CD4-positive, alpha-beta T cell (primary cell): ENCODE measurements at regions not wholly inside any gene's neighbourhood (a gene's known extent, or its start where the extent isn't known, plus 50 kb on each side); places are given as distances from the start of the nearest gene placed in this dataset.

Experiments used
- ATAC-seq: fragments of 200-7000 bp; cut with Tn5 transposase; one replicate; pipeline ENCODE4 v1.10.0; 2022; ENCODE audit warnings: mild to moderate bottlenecking; ENCODE audit not compliant: poor library complexity
- CTCF ChIA-PET: fragments of 350-600 bp; sonication (Branson Sonifier 250); formaldehyde crosslinking; loops from one replicate; lab custom pipeline; 2021; ENCODE audit warnings: antibody characterized with exemption, inconsistent platforms; lab: Charles Lee
- POLR2A ChIA-PET: fragments of 350-600 bp; sonication (Branson Sonifier 250); formaldehyde crosslinking; loops from one replicate; lab custom pipeline; 2021; ENCODE audit warnings: antibody characterized with exemption, inconsistent platforms; lab: Charles Lee
- DNase-seq, 14 experiments: peaks; one replicate each; pipeline ENCODE4 v3.0.0-alpha.2; 2013 to 2020; ENCODE audit warnings: mixed read lengths in 2 of 14
- H3K27ac ChIP-seq, 2 donors: one replicate each; pipeline versions ENCODE4 v1.5.1 to v1.7.0; 2013; ENCODE audit warnings: low read length in 2 of 2, low read depth in 1 of 2, mild to moderate bottlenecking in 1 of 2
- H3K27me3 ChIP-seq, 2 experiments: 1 replicate in 1 of 2; 2 replicates in 1 of 2; pipeline versions ENCODE4 v1.6.1 to v1.7.0; 2013; ENCODE audit warnings: low read length in 2 of 2, control low read depth in 1 of 2, mild to moderate bottlenecking in 1 of 2, moderate library complexity in 1 of 2; ENCODE audit not compliant: insufficient read depth in 2 of 2, control insufficient read depth in 1 of 2
- H3K36me3 ChIP-seq: one replicate; pipeline ENCODE4 v1.6.1; 2013; ENCODE audit warnings: low read length, control low read depth; ENCODE audit not compliant: insufficient read depth
- H3K4me1 ChIP-seq: one replicate; pipeline ENCODE4 v1.6.1; 2013; ENCODE audit warnings: low read length, control low read depth; ENCODE audit not compliant: insufficient read depth
- H3K4me3 ChIP-seq: one replicate; pipeline ENCODE4 v1.5.1; 2013; ENCODE audit warnings: mild to moderate bottlenecking, low read length, moderate library complexity
- H3K9me3 ChIP-seq, 2 experiments: 1 replicate in 1 of 2; 2 replicates in 1 of 2; pipeline versions ENCODE4 v1.6.1 to v1.7.0; 2013; ENCODE audit warnings: low read length in 2 of 2, mild to moderate bottlenecking in 2 of 2, control low read depth in 1 of 2, moderate library complexity in 1 of 2; ENCODE audit not compliant: control insufficient read depth in 1 of 2, insufficient read depth in 1 of 2
- H3K27ac Mint-ChIP-seq: one replicate; pipeline ENCODE4 v1.8.0; 2020; ENCODE audit warnings: mixed read lengths
- H3K27me3 Mint-ChIP-seq: one replicate; pipeline ENCODE4 v1.8.0; 2021; ENCODE audit warnings: mixed read lengths
- H3K36me3 Mint-ChIP-seq: one replicate; pipeline ENCODE4 v1.8.0; 2021; ENCODE audit warnings: low read depth, mixed read lengths
- H3K4me1 Mint-ChIP-seq: one replicate; pipeline ENCODE4 v1.8.0; 2021; ENCODE audit warnings: low read depth, mixed read lengths
- H3K4me3 Mint-ChIP-seq: one replicate; pipeline ENCODE4 v1.8.0; 2020; ENCODE audit warnings: mild to moderate bottlenecking, mixed read lengths
- H3K9me3 Mint-ChIP-seq: one replicate; pipeline ENCODE4 v1.8.0; 2020; ENCODE audit warnings: mixed read lengths
- intact Hi-C, 2 experiments: fragments of 100-400 bp; cut with DNase I in 1 of 2; cut with micrococcal nuclease in 1 of 2; formaldehyde crosslinking; loops; one replicate each; pipeline versions ENCODE4 v1.15.1 to v1.9.0; 2023 to 2025; cut with DNase I, micrococcal nuclease
- TF ChIP-seq, protein P1 (sequence below): fragments of 200-600 bp; IDR thresholded peaks from one replicate; pipeline ENCODE4 v1.8.0; 2022; ENCODE audit warnings: antibody characterized with exemption, mild to moderate bottlenecking

DNA sequence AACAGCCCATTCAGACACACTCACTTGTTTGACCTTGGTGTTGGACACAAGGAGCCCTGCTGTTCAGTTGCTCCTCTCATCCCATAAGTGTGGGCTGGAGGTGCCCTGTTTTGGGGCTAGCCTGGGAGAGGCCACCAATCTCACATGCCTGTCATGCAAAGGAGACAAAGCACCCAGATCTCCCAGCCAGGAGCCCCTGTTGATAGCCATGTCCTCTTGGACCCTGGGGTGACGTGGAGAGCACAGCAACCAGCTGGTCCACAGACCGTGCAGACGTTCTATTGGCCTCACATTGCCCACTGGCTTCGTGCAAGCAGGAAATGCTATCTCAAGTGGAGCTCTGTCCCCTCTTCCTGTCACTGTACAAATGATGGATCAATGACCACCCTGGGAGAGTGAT is 240.8 kb downstream of the RPS24 start:
- DNase-seq (no peak), ATAC-seq (no peak)
- no peaks in the 10 kb centered on the region for H3K36me3 Mint-ChIP-seq
- no peak overlapping the region for H3K27ac Mint-ChIP-seq
- peaks cover 5 to 12% of the 10 kb centered on the region in 2 experiments for H3K27me3 ChIP-seq
- intact Hi-C loops = no loop called here
- POLR2A ChIA-PET = no interaction called here
- H3K9me3 Mint-ChIP-seq = no peaks in the 10 kb centered on the region
- TF ChIP-seq, protein P1, sequence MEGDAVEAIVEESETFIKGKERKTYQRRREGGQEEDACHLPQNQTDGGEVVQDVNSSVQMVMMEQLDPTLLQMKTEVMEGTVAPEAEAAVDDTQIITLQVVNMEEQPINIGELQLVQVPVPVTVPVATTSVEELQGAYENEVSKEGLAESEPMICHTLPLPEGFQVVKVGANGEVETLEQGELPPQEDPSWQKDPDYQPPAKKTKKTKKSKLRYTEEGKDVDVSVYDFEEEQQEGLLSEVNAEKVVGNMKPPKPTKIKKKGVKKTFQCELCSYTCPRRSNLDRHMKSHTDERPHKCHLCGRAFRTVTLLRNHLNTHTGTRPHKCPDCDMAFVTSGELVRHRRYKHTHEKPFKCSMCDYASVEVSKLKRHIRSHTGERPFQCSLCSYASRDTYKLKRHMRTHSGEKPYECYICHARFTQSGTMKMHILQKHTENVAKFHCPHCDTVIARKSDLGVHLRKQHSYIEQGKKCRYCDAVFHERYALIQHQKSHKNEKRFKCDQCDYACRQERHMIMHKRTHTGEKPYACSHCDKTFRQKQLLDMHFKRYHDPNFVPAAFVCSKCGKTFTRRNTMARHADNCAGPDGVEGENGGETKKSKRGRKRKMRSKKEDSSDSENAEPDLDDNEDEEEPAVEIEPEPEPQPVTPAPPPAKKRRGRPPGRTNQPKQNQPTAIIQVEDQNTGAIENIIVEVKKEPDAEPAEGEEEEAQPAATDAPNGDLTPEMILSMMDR = no peak
- H3K27me3 Mint-ChIP-seq = peaks cover 5% of the 10 kb centered on the region
- no peaks in the 10 kb centered on the region for H3K4me1 Mint-ChIP-seq
- H3K4me3 Mint-ChIP-seq = no peak overlapping the region
- no peak overlapping the region for H3K27ac ChIP-seq
- H3K4me1 ChIP-seq = no peaks in the 10 kb centered on the region
- H3K36me3 ChIP-seq = no peaks in the 10 kb centered on the region
- CTCF ChIA-PET = no interaction called here
- H3K9me3 ChIP-seq = peaks cover 0 to 6% of the 10 kb centered on the region in 2 experiments
- H3K4me3 ChIP-seq = no peak overlapping the region

DNA sequence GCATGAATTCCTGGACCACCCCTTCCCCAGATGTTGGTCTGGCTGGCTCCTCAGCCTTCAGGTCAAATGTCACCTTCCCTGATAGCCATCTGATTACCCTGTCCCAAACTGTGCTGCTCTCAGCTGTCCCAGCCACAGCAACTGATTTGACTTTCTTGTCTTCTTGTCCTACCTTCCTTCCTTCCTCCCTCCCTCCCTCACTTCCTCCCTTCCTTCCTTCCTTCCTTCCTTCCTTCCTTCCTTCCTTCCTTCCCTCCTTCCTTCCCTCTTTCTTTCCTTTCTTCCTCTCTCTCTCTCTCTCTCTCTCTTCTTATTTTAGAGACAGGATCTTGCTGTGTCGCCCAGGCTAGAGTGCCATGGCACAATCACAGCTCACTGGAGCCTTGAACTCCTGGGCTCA is 242.5 kb downstream of the RPS24 start:
- TF ChIP-seq, protein P1 = no peak
- Mint-ChIP-seq H3K36me3 (no peaks in the 10 kb centered on the region), H3K9me3 (no peaks in the 10 kb centered on the region), H3K4me1 (no peaks in the 10 kb centered on the region), H3K27ac (no peak overlapping the region), H3K27me3 (peaks cover 5% of the 10 kb centered on the region), H3K4me3 (no peak overlapping the region)
- Histone ChIP-seq H3K4me3 (no peak overlapping the region), H3K4me1 (no peaks in the 10 kb centered on the region), H3K9me3 (peaks cover 0 to 6% of the 10 kb centered on the region in 2 experiments), H3K27ac (no peak overlapping the region), H3K36me3 (no peaks in the 10 kb centered on the region), H3K27me3 (peaks cover 9 to 12% of the 10 kb centered on the region in 2 experiments)
- no peak for ATAC-seq
- DNase-seq = no peak
- intact Hi-C loops = no loop called here
- ChIA-PET POLR2A (no interaction called here), CTCF (no interaction called here)

DNA sequence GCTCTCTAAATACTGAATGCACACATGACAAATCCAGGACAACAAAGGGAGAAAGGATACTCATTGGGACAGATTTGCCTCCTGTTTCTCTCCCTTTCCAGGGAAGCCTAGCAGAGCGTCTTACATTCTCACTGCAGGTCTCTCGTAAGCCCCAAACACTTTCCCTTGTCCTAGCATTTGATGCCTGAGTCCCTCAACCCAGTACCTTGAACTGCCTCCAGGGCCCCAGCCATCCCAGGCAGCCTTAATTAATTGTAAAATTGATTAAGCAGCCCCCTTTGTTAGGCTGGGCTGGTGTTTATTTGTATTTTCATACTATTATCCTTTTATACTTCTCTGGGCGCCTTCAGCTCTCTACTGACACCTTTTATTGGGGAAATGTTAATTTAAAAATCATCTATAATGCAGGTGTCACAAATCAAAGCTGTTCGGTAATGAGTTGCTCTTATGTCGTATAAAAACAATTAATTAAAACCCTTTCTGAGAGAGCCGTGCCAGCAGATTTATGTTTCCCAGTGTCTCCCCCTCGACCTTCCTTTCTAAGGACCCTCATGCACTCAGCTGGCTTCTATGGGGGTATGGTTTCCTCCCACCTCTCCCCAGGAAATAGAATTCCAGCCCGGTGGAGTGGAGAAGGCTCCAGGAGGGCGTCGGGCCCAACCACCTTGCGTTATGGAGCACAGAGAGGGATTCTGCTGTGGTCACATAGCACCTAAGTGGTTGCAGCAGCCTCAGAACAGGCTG is 243.8 kb downstream of the RPS24 start:
- DNase-seq = no peak
- H3K9me3 Mint-ChIP-seq = no peaks in the 10 kb centered on the region
- POLR2A ChIA-PET = no interaction called here
- H3K4me1 Mint-ChIP-seq = no peaks in the 10 kb centered on the region
- peaks cover 5% of the 10 kb centered on the region for H3K27me3 Mint-ChIP-seq
- TF ChIP-seq, protein P1 = no peak
- Histone ChIP-seq H3K36me3 (no peaks in the 10 kb centered on the region), H3K9me3 (no peaks in the 10 kb centered on the region), H3K27me3 (peaks cover 6 to 9% of the 10 kb centered on the region in 2 experiments), H3K4me1 (no peaks in the 10 kb centered on the region), H3K4me3 (no peak overlapping the region), H3K27ac (no peak overlapping the region)
- H3K4me3 Mint-ChIP-seq = no peak overlapping the region
- no peaks in the 10 kb centered on the region for H3K36me3 Mint-ChIP-seq
- CTCF ChIA-PET = no interaction called here
- no peak overlapping the region for H3K27ac Mint-ChIP-seq
- intact Hi-C loops = no loop called here
- ATAC-seq = no peak
